Left ventricle myocardium inferior (tissue), 1 donor: ENCODE measurements at regions not wholly inside any gene's neighbourhood (a gene's known extent, or its start where the extent isn't known, plus 50 kb on each side); places are given as distances from the start of the nearest gene placed in this dataset.

Source experiments
- DNase-seq: peaks from one replicate; pipeline ENCODE4 v3.0.0-alpha.2; 2020
- H3K27ac ChIP-seq: fragments of 200-600 bp; replicated peaks from 2 replicates; pipeline ENCODE4 v1.8.0; 2021
- H3K27me3 ChIP-seq: fragments of 200-600 bp; 2 replicates; pipeline ENCODE4 v1.8.0; 2021; ENCODE audit warnings: low read depth
- H3K36me3 ChIP-seq: fragments of 200-600 bp; 2 replicates; pipeline ENCODE4 v1.8.0; 2021
- H3K4me1 ChIP-seq: fragments of 200-600 bp; 2 replicates; pipeline ENCODE4 v1.8.0; 2021
- H3K4me3 ChIP-seq: fragments of 200-600 bp; 2 replicates; pipeline ENCODE4 v1.8.0; 2021; ENCODE audit warnings: mild to moderate bottlenecking, moderate library complexity
- H3K9me3 ChIP-seq: fragments of 200-600 bp; replicated peaks from 2 replicates; pipeline ENCODE4 v1.8.0; 2021
- CTCF ChIP-seq: fragments of 200-600 bp; IDR thresholded peaks from 2 replicates; pipeline ENCODE4 v1.8.0; 2021; ENCODE audit warnings: antibody characterized with exemption, mild to moderate bottlenecking, borderline replicate concordance
- intact Hi-C: fragments of 100-400 bp; cut with micrococcal nuclease; formaldehyde crosslinking; loops from one replicate; pipeline ENCODE4 v1.11.0; 2022
- donor health status: DM: no; HTN: yes; CAD: no; lungs with severe emphysema.

GRCh38 chr10:14394179-14394578, 63.5 kb upstream of the FRMD4A start:
- Histone ChIP-seq H3K4me1 (no peaks in the 10 kb centered on the region), H3K27ac (no peak overlapping the region), H3K36me3 (no peaks in the 10 kb centered on the region), H3K27me3 (no peaks in the 10 kb centered on the region), H3K9me3 (peaks cover 11% of the 10 kb centered on the region), H3K4me3 (no peak overlapping the region)
- TF ChIP-seq CTCF = no peak
- DNase-seq = no peak
- intact Hi-C loops = no loop called here

DNA sequence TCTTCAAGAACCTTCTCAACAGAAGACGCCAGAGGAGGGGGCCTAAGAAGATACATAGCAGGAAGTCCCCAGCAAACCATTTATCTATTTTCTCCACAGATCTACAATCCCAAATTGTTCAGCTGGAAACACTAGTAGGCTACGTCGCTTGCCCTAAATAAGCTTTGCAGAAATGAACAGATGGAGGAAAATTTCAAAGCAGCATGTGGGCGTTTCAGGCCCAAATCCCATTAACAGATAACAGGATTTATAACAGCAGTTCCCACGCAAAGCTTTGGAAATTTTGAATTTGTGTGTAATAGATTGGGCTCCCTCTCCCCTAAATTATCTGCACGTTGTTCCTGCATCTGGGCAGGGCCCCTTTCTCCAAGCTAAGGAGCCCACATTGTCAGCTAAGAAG, 60.6 kb upstream of the FRMD4A start:
- Histone ChIP-seq H3K27ac (no peak overlapping the region), H3K27me3 (no peaks in the 10 kb centered on the region), H3K4me1 (no peaks in the 10 kb centered on the region), H3K4me3 (no peak overlapping the region), H3K36me3 (no peaks in the 10 kb centered on the region), H3K9me3 (peaks cover 11% of the 10 kb centered on the region)
- no peak for DNase-seq
- intact Hi-C loops = no loop called here
- TF ChIP-seq CTCF = no peak

- H3K27ac ChIP-seq = no peak overlapping the region
- peaks cover 3% of the 10 kb centered on the region for H3K27me3 ChIP-seq
- no peak for DNase-seq
- no peak for TF ChIP-seq CTCF
- no peaks in the 10 kb centered on the region for H3K4me1 ChIP-seq
- peaks cover 15% of the 10 kb centered on the region for H3K9me3 ChIP-seq
- no peak overlapping the region for H3K4me3 ChIP-seq
- intact Hi-C loops = no loop called here
- no peaks in the 10 kb centered on the region for H3K36me3 ChIP-seq
Measured at GRCh38 chr10:14389981-14390590, 59.4 kb upstream of the FRMD4A start.

- TF ChIP-seq CTCF = no peak
- DNase-seq = no peak
- no peaks in the 10 kb centered on the region for H3K36me3 ChIP-seq
- no peaks in the 10 kb centered on the region for H3K4me1 ChIP-seq
- intact Hi-C loops = no loop called here
- H3K27ac ChIP-seq = no peak overlapping the region
- H3K9me3 ChIP-seq = peaks cover 4% of the 10 kb centered on the region
- H3K27me3 ChIP-seq = peaks cover 19% of the 10 kb centered on the region
- no peak overlapping the region for H3K4me3 ChIP-seq
Measured at GRCh38 chr10:14385596-14386593, 55.2 kb upstream of the FRMD4A start.

- no peak overlapping the region for H3K27ac ChIP-seq
- no peak for TF ChIP-seq CTCF
- DNase-seq = no peak
- peaks cover 4% of the 10 kb centered on the region for H3K9me3 ChIP-seq
- H3K4me3 ChIP-seq = no peak overlapping the region
- no peaks in the 10 kb centered on the region for H3K4me1 ChIP-seq
- H3K36me3 ChIP-seq = no peaks in the 10 kb centered on the region
- peaks cover 19% of the 10 kb centered on the region for H3K27me3 ChIP-seq
- intact Hi-C loops = no loop called here
Measured at GRCh38 chr10:14384915-14385314, 54.2 kb upstream of the FRMD4A start.
